Stimulated activated CD4-positive, alpha-beta T cell treated with anti-CD3 and anti-CD28 coated beads, Interleukin-12 subunit alpha, Interleukin-12 subunit beta, amount 100 ng/mL, for 4 hours (primary cell): ENCODE measurements at regions not wholly inside any gene's neighbourhood (a gene's known extent, or its start where the extent isn't known, plus 50 kb on each side); places are given as distances from the start of the nearest gene placed in this dataset.

Experiments
- DNase-seq: peaks from one replicate; pipeline ENCODE4 v3.0.0-alpha.2; 2020

- no peak for DNase-seq
Observed at GRCh38 chr2:100767810-100768806, 51.8 kb upstream of the NPAS2 start.
